HG02571 (cell line): ENCODE measurements at regions not wholly inside any gene's neighbourhood (a gene's known extent, or its start where the extent isn't known, plus 50 kb on each side); places are given as distances from the start of the nearest gene placed in this dataset.
"Not testable (repeated sequence)": the region's sequence is repeated elsewhere in the genome, so short reads cannot be mapped to it uniquely, and the experiment has no call there.

ENCODE experiments used
- ATAC-seq: cut with Tn5 transposase; IDR thresholded peaks from one replicate; pipeline ENCODE4 v1.9.1; 2021; ENCODE audit warnings: mild to moderate bottlenecking, moderate library complexity; ENCODE audit not compliant: unreplicated experiment

DNA sequence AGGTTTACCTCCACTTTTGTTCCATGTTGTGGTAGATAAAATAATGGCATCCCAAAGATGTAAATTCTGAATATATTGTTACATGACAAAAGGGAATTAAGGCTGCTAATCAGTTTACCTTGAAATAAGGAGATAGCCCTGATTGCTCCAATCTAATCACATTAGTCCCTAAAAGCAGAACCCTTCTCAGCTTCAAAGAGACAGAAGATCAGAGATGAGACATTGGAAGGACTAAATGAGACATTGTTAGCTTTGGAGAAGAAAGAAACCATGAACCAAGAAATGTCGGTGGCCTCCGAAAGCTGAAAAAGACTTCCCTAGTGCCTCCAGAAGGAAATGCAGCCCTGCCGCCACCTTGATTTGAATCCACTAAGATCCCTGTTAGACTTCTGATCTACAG, 82.8 kb upstream of the PARP8 start:
- ATAC-seq, result no peak

DNA sequence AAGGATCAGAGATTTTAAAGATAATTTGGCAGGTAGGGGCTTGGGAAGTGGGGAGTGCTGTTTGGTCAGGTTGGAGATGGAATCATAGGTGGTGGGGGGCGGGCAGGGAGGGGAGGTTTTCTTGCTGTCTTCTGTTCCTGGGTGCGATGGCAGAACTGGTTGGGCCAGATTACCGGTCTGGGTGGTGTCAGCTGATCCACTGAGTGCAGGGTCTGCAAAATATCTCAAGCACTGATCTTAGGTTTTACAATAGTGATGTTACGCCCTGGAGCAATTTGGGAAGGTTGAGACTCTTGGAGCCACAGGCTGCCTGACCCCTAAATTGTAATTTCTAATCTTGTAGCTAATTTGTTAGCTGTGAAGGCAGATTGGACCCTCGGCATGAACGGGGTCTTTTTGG, 78.0 kb upstream of the PARP8 start:
- not testable (repeated sequence) for ATAC-seq

DNA sequence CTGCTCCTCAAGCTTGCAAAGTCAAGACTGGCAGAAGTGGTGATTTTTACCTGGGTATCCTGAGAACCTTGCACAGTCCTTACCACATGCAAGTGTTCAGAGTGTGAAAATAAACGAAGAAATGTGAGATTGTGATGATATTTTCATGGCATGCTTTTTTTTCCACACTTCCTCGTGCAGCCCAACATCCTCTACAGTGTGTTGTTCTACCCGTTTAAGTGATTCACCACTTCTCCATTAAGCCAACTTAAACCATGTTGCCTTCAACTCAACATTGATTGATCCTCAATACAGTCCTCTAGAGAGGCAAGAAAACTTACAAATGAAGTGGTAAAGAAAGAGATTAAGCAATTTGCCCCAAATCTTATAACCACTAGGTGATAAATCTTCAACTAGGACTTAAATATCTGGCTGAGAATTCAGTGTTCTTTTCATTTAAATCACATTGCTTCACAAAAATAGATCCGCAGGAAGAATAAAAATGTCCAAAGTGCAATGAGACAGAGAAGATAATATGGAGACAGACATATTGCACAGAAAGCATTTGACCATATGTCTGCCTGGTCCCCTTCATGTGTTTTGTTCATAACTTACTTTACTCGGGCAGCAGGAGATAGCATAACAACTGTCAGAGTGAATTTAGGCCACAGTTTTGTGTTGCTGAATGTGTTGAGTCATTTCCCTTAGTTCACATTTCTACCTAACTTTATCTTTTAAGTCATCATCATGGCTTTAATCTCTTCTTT, 75.8 kb upstream of the PARP8 start:
- ATAC-seq, result not testable (repeated sequence)

DNA sequence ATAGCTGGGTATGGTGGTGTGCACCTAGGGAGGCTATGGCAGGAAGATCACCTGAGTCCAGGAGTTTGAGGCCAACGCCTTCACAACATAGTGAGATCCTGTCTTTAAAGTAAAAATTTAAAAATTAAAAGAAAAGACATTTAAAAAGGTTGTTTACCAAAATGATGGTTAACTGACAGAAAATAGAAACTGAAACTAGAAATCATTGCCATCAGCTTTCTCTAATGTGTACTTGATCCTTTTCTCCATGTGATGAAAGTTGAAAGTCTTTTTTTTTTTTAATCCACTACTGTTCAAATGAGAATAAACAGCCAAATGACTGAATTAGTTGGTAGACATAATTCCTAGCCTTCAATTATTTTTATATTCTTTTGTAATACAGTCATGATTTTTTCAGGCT, 75.1 kb upstream of the PARP8 start:
- ATAC-seq, result not testable (repeated sequence)

DNA sequence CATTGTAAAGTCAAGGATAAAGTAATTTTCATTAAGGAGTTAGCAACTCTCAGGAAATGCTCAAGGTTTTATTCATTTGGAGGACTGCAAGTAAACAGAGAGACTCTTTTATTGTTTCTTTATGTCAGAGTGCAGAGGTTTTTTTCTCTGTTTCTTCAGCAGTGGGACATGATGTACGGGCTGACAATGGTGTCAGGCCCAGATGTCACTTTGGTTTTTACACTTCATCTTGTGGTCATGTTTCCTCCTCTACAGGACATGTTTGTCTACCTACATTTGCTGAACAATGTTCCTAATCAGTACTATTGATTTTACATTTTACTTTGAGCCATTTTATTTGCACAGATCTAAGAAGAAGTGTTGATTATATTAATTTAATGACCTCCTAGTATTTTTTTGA, 72.8 kb upstream of the PARP8 start:
- no peak for ATAC-seq

DNA sequence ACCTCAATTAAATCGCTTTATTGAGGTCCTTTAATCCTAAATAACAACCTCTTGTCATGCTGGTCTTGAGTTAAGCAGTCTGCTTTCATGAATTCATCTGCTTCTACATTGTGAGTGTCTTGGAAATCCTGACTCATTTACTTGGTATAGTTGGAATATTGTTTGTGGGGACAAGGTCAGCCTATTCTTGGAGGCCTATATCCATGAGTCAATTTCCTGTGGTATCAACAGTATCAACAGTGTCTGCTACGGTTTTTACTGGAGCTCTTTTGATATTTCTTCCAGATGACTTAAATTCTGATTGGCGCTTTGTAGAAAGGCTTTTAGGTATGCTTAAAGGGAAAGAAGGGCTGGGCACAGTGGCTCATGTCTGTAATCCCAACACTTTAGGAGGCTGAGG, 71.2 kb upstream of the PARP8 start:
- ATAC-seq, result no peak

DNA sequence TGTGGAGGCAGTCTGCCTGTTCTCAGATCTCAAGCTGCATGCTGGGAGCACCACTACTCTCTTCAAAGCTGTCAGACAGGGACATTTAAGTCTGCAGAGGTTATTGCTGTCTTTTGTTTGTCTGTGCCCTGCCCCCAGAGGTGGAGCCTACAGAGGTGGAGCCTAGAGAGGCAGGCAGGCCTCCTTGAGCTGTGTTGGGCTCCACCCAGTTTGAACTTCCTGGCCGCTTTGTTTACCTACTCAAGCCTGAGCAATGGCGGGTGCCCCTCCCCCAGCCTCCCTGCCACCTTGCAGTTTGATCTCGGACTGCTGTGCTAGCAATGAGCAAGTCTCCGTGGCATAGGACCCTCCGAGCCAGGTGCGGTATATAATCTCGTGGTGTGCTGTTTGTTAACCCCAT, 64.9 kb upstream of the PARP8 start:
- ATAC-seq, result not testable (repeated sequence)

DNA sequence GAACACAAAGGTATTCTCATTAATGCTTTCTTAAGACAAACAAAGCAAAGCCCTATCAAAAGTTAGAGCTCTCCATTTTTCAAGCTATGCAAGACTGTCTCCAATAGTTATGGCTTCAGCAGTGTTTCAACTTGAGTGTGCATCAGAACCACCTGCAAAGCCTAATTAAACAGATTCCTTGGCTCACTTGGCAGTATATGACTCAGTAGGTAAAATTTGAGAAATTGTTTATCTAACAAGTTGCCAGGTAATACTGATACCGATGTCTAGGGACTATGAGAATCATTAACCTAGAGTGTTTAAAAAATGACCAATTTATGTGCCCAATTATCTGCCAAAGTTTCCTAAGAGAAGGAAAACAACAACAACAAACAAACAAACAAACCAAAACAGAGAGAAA, 60.3 kb upstream of the PARP8 start:
- no peak for ATAC-seq

DNA sequence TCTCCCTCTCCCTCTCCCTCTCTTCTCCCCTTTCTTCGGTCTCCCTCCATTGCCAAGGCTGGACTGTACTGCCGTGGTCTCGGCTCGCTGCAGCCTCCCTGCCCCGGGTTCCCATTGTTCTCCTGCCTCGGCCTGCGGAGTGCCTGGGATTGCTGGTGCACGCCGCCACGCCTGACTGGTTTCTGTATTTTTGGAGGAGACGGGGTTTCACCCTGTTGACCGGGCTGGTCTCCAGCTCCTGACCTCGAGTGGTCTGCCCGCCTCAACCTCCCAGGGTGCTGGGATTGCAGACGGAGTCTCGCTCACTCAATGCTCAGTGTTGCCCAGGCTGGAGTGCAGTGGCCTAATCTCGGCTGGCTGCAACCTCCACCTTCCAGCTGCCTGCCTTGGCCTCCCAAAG, 59.0 kb upstream of the PARP8 start:
- ATAC-seq, result not testable (repeated sequence)

DNA sequence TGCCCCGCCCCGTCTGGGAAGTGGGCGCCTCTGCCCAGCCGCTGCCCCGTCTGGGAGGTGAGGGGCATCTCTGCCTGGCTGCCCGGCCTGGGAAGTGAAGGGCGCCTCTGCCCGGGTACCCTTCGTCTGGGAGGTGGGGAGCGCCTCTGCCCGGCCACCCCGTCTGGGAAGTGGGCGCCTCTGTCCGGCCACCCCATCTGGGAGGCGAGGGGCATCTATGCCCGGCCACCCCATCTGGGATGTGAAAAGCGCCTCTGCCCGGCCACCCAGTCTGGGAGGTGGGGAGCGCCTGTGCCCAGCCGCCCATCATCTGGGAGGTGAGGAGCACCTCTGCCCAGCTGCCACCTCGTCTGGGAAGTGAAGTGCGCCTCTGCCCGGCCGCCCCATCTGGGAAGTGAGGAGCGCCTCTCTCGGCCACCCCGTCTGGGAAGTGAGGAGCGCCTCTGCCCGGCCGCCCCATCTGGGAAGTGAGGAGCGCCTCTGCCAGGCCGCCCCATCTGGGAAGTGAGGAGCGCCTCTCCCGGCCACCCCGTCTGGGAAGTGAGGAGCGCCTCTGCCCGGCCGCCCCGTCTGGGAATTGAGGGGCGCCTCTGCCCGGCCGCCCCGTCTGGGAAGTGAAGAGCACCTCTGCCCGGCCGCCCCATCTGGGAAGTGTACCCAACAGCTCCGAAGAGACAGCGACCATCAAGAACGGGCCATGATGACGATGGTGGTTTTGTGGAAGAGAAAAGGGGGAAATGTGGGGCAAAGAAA, 58.3 kb upstream of the PARP8 start:
- not testable (repeated sequence) for ATAC-seq

DNA sequence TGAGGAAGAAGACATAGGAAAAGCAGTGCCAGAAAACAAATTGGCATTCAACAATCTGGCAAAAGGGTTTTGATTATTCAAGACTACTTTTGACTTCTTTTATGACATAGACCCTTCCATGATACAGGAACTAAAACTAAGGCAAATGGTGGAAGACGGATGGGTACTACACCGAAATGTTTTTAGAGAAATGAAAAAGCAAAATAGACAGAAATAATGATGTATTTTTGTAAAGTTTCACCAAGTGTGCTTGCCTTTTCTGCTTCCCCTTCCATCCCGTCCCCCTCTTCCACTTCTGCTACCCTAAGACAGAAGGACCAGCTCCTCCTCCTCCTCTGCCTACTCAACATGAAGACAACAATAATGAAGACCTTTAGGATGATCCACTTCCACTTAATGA, 53.4 kb upstream of the PARP8 start:
- not testable (repeated sequence) for ATAC-seq
